Esophagus squamous epithelium (tissue), 4 donors: ENCODE measurements at regions not wholly inside any gene's neighbourhood (a gene's known extent, or its start where the extent isn't known, plus 50 kb on each side); places are given as distances from the start of the nearest gene placed in this dataset.
"Not testable (repeated sequence)": the region's sequence is repeated elsewhere in the genome, so short reads cannot be mapped to it uniquely, and the experiment has no call there.

ENCODE experiments used
- POLR2A ChIP-seq, 4 donors: fragments of 450-650 bp; IDR thresholded peaks; one replicate each; pipeline ENCODE4 v1.6.1; 2017; ENCODE audit warnings: antibody characterized with exemption in 4 of 4, mild to moderate bottlenecking in 4 of 4, moderate library complexity in 3 of 4
- TF ChIP-seq, protein P1 (sequence below), 6 experiments: fragments of 450-650 bp in 4 of 6; fragments of 200-600 bp in 2 of 6; sonication (generic) in 2 of 6; IDR thresholded peaks; one replicate each; pipeline ENCODE4 v1.5.1; 2016 to 2019; ENCODE audit warnings: antibody characterized with exemption in 6 of 6, mild to moderate bottlenecking in 4 of 6, moderate library complexity in 4 of 6

DNA sequence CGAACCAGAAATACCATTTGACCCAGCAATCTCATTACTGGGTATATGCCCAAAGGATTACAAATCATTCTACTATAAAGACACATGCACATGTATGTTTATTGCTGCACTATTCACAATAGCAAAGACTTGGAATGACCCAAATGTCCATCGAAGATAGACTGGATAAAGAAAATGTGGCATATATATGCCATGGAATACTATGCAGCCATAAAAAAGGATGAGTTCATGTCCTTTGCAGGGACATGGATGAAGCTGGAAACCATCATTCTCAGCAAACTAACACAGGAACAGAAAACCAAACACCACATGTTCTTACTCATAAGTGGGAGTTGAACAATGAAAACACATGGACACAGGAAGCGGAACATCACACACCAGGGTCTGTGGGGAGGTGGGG, 124.5 kb downstream of the CHIC2 start:
- TF ChIP-seq POLR2A (IDR thresholded peaks at IDR 0.05), result not testable (repeated sequence)
- TF ChIP-seq, protein P1, sequence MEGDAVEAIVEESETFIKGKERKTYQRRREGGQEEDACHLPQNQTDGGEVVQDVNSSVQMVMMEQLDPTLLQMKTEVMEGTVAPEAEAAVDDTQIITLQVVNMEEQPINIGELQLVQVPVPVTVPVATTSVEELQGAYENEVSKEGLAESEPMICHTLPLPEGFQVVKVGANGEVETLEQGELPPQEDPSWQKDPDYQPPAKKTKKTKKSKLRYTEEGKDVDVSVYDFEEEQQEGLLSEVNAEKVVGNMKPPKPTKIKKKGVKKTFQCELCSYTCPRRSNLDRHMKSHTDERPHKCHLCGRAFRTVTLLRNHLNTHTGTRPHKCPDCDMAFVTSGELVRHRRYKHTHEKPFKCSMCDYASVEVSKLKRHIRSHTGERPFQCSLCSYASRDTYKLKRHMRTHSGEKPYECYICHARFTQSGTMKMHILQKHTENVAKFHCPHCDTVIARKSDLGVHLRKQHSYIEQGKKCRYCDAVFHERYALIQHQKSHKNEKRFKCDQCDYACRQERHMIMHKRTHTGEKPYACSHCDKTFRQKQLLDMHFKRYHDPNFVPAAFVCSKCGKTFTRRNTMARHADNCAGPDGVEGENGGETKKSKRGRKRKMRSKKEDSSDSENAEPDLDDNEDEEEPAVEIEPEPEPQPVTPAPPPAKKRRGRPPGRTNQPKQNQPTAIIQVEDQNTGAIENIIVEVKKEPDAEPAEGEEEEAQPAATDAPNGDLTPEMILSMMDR (IDR thresholded peaks at IDR 0.05), result not testable (repeated sequence)
